HG03060 (cell line): ENCODE measurements at regions not wholly inside any gene's neighbourhood (a gene's known extent, or its start where the extent isn't known, plus 50 kb on each side); places are given as distances from the start of the nearest gene placed in this dataset.
"Not testable (repeated sequence)": the region's sequence is repeated elsewhere in the genome, so short reads cannot be mapped to it uniquely, and the experiment has no call there.

Experiments used
- ATAC-seq: cut with Tn5 transposase; IDR thresholded peaks from one replicate; pipeline ENCODE4 v1.9.1; 2021; ENCODE audit warnings: low read depth, moderate number of reproducible peaks; ENCODE audit not compliant: unreplicated experiment

- no peak for ATAC-seq
Observed at GRCh38 chr7:13794581-13794980, 194.9 kb downstream of the ETV1 start.

DNA sequence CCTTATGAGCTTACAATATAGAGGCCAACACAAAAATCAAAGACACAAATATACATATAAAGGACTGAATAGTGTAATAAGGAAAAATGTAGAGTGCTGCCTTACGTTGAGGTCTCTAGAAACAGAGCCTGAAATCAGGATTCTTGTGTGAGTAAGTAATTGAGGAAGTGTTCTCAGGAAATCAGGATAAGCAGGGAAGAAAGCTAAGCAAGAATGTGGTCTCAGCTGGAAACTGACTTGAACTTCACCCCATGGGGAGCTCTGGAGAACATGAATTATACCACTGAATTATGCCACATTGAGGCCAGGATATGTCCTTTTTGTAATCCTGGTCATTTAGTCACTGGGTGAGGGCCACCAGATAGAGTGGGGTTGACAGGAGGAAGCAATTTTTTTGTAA lies 191.9 kb downstream of the ETV1 start:
- no peak for ATAC-seq

DNA sequence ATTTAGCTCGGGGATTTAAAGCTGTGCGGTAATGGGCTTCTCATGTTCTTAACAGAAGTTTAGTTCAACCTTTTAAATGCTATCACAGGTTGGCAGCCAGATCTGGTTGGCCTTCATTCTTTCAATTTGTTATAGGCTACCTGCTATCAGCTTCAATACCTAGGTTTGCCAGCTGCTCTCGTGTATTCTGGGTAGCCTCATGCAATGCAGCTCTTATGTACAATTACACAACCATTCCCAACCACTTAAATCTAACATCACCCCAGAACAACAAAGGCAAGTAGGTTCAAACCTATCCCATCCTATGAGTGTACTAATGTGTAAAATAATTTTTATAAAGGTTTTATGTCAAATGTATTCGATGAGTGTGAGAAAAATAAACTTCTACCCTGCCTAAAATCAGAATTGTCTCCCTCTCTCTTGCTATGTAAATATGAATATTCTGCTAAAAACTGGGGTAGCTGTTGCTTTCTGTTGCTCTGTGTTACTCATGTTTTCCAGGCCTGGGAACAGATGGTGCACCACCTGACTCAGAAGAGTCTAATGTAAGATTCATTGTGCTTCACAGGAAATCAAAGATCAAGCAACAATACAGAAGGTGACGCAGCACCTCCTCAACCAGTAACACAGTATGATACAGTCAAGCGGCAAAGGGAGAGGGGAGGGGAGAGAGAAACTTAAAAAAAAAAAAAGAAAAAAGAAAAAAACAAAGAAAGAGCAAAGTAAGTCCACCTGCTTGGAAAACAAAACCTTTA lies 188.6 kb downstream of the ETV1 start:
- no peak for ATAC-seq

- no peak for ATAC-seq
Observed at GRCh38 chr7:13801669-13802068, 187.8 kb downstream of the ETV1 start.

- no peak for ATAC-seq
Observed at GRCh38 chr7:13802651-13803050, 186.8 kb downstream of the ETV1 start.

DNA sequence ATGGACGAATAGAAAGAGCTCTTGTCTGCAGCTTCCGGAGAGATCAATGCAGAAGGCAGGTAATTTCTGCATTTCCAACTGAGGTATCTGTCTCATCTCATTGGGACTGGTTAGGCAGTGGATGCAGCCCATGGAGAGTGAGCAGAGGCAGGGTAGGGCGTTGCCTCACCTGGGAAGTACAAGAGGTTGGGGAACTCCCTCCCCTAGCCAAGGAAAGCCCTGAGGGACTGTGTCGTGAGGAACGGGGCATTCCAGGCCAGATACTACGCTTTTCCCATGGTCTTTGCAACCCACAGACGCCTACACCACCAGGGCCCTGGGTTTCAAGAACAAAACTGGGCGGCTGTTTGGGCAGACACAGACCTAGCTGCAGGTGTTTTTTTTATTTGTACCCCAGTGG lies 186.3 kb downstream of the ETV1 start:
- ATAC-seq, result no peak

DNA sequence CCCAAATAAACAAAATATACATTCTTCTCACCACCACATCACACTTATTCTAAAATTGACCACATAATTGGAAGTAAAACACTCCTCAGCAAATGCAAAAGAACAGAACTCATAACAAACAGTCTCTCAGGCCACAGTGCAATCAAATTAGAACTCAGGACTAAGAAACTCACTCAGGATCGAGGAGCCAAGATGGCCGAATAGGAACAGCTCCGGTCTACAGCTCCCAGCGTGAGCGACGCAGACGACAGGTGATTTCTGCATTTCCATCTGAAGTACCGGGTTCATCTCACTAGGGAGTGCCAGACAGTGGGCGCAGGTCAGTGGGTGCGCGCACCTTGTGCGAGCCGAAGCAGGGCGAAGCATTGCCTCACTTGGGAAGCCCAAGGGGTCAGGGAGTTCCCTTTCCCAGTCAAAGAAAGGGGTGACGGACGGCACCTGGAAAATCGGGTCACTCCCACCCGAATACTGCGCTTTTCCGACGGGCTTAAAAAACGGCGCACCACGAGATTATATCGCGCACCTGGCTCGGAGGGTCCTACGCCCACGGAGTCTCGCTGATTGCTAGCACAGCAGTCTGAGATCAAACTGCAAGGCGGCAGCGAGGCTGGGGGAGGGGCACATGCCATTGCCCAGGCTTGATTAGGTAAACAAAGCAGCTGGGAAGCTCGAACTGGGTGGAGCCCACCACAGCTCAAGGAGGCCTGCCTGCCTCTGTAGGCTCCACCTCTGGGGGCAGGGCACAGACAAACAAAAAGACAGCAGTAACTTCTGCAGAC lies 183.2 kb downstream of the ETV1 start:
- not testable (repeated sequence) for ATAC-seq

- not testable (repeated sequence) for ATAC-seq
Observed at GRCh38 chr7:13817230-13817629, 172.2 kb downstream of the ETV1 start.

GRCh38 chr7:13821152-13821787 lies 168.2 kb downstream of the ETV1 start:
- no peak for ATAC-seq

- no peak for ATAC-seq
Observed at GRCh38 chr7:13822678-13823077, 166.8 kb downstream of the ETV1 start.

GRCh38 chr7:13826752-13827151 lies 162.7 kb downstream of the ETV1 start:
- ATAC-seq, result no peak

GRCh38 chr7:13827716-13828115 lies 161.8 kb downstream of the ETV1 start:
- ATAC-seq, result no peak

DNA sequence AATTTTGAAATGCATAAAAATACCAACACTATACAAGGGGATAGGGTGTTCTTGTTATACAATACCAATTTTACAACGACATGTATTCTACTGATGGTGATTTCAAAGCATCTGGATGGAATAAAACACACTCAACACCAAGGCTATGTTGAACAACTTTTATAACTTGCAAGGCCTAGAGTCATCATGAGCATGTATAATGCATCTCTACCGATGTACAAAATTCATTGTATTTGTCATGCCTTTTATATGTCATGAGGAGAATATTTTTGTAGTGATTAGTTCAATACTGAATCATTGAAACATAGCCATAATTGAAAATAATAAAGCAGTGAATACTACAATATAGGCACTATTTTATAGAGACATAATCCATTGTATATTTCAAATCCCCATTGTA lies 160.2 kb downstream of the ETV1 start:
- ATAC-seq, result no peak

- ATAC-seq, result no peak
Observed at GRCh38 chr7:13829914-13830900, 159.3 kb downstream of the ETV1 start.

- no peak for ATAC-seq
Observed at GRCh38 chr7:13832346-13832745, 157.1 kb downstream of the ETV1 start.

DNA sequence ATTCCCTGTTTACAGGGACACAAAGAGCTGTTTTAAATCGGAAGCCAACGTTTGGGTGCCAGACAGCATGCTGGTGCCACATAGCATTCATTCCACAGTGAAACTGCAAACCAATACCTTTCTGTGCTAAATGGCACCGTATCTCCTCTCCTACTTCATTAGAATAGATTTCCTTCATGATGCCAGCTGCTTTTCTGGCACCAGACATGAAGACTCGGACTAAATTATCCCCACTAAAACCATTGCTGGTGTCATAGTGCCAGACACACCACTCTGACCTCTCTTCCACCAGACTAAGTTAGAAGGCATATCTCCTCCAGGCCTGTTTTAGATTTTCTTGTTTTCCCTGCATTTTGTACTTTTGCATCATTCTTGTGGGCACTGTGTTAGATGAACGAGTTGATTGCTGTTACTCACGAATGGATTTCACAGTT lies 155.1 kb downstream of the ETV1 start:
- no peak for ATAC-seq

DNA sequence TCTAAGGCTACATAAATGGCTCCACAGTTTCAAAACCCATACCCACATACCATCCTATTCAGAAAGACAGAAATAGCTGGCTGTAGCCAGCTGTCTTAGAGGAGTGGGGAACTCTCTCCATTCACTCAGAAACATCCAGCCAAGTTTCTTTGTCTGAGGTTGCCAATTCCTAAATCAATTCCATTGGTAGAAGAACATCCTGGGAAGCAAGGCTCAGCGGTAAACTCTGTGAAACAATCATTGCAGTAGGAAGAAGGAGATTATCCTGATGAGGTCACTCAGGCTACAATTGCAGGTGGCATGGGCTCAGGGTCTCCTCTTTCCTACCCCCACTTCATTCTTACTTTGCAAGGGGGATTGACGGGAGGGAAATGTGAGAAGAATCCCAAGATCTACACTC lies 154.0 kb downstream of the ETV1 start:
- no peak for ATAC-seq

GRCh38 chr7:13839063-13839462 lies 150.4 kb downstream of the ETV1 start:
- ATAC-seq, result no peak
